ENCODE measurements at regions not wholly inside any gene's neighbourhood (a gene's known extent, or its start where the extent isn't known, plus 50 kb on each side); places are given as distances from the start of the nearest gene placed in this dataset.

GRCh38 chr14:84646786-84647500 is 883.0 kb upstream of the FLRT2 start:
- no peak for TF ChIP-seq CTCF (IDR thresholded peaks at IDR 0.05)
- no peak for TF ChIP-seq ZFX (IDR thresholded peaks at IDR 0.05; ENCODE audit: borderline replicate concordance)

Data from 22Rv1 (cell line).